Thymus (tissue), 11 donors: ENCODE measurements at regions not wholly inside any gene's neighbourhood (a gene's known extent, or its start where the extent isn't known, plus 50 kb on each side); places are given as distances from the start of the nearest gene placed in this dataset.

ENCODE experiments used
- DNase-seq, 9 donors: peaks; one replicate each; pipeline ENCODE4 v3.0.0-alpha.2; 2013; ENCODE audit warnings: low spot score in 9 of 9, low read depth in 6 of 9, missing footprints in 1 of 9
- H3K27ac ChIP-seq, 2 donors: one replicate each; pipeline ENCODE4 v1.5.1; 2013; ENCODE audit warnings: control low read depth in 1 of 2, low read depth in 1 of 2, low read length in 1 of 2, mild to moderate bottlenecking in 1 of 2, moderate library complexity in 1 of 2
- H3K27me3 ChIP-seq, 2 donors: one replicate each; pipeline ENCODE4 v1.5.1; 2013; ENCODE audit warnings: low read length in 1 of 2; ENCODE audit not compliant: control insufficient read depth in 2 of 2, insufficient read depth in 1 of 2
- H3K36me3 ChIP-seq, 2 donors: one replicate each; pipeline ENCODE4 v1.5.1; 2013; ENCODE audit warnings: low read length in 1 of 2, mild to moderate bottlenecking in 1 of 2, moderate library complexity in 1 of 2; ENCODE audit not compliant: control insufficient read depth in 2 of 2, insufficient read depth in 2 of 2
- H3K4me1 ChIP-seq, 2 donors: one replicate each; pipeline ENCODE4 v1.5.1; 2013; ENCODE audit warnings: low read length in 2 of 2; ENCODE audit not compliant: control insufficient read depth in 2 of 2, insufficient read depth in 2 of 2
- H3K4me3 ChIP-seq, 2 donors: one replicate each; pipeline ENCODE4 v1.5.1; 2013; ENCODE audit warnings: low read length in 2 of 2, control low read depth in 1 of 2, mild to moderate bottlenecking in 1 of 2
- H3K9me3 ChIP-seq, 2 donors: one replicate each; pipeline ENCODE4 v1.5.1; 2013; ENCODE audit warnings: low read length in 1 of 2, mild to moderate bottlenecking in 1 of 2; ENCODE audit not compliant: control insufficient read depth in 2 of 2, insufficient read depth in 1 of 2
- WGBS: extraction: QIAGEN DNeasy Blood & Tissue Kit; methylation state at CpG from one replicate; pipeline ENCODE4 v1.1.7; 2013; 5-methylcytosine and 5-hydroxymethylcytosine counted together
- donor health status: healthy.

GRCh38 chr11:29200791-29201562 is 815.9 kb downstream of the KCNA4 start:
- Histone ChIP-seq H3K4me3 (no peak overlapping the region), H3K36me3 (no peaks in the 10 kb centered on the region), H3K9me3 (no peaks in the 10 kb centered on the region), H3K4me1 (no peaks in the 10 kb centered on the region), H3K27ac (no peak overlapping the region), H3K27me3 (no peaks in the 10 kb centered on the region)
- 79% methylated on average over 11 of the region's 11 CpGs for WGBS
- no peak for DNase-seq

- Histone ChIP-seq H3K27me3 (no peaks in the 10 kb centered on the region), H3K36me3 (no peaks in the 10 kb centered on the region), H3K9me3 (no peaks in the 10 kb centered on the region), H3K27ac (no peak overlapping the region), H3K4me1 (no peaks in the 10 kb centered on the region), H3K4me3 (no peak overlapping the region)
- DNase-seq, result no peak
Observed at GRCh38 chr11:29190313-29190712, 826.5 kb downstream of the KCNA4 start.

- H3K9me3 ChIP-seq, result no peaks in the 10 kb centered on the region
- no peaks in the 10 kb centered on the region for H3K27me3 ChIP-seq
- no peak overlapping the region for H3K27ac ChIP-seq
- H3K4me1 ChIP-seq, result no peaks in the 10 kb centered on the region
- H3K36me3 ChIP-seq, result no peaks in the 10 kb centered on the region
- no peak overlapping the region for H3K4me3 ChIP-seq
- DNase-seq, result no peak
- 96% methylated on average over 1 of the region's 1 CpG for WGBS
Observed at GRCh38 chr11:29187215-29187614, 829.6 kb downstream of the KCNA4 start.

- no peak overlapping the region for H3K27ac ChIP-seq
- DNase-seq, result no peak
- no peaks in the 10 kb centered on the region for H3K4me1 ChIP-seq
- H3K27me3 ChIP-seq, result no peaks in the 10 kb centered on the region
- H3K36me3 ChIP-seq, result no peaks in the 10 kb centered on the region
- WGBS, result 91% methylated on average over 7 of the region's 7 CpGs
- no peaks in the 10 kb centered on the region for H3K9me3 ChIP-seq
- H3K4me3 ChIP-seq, result no peak overlapping the region
Observed at GRCh38 chr11:29184939-29185890, 831.6 kb downstream of the KCNA4 start.

- H3K27me3 ChIP-seq, result no peaks in the 10 kb centered on the region
- no peaks in the 10 kb centered on the region for H3K36me3 ChIP-seq
- 68% methylated on average over 1 of the region's 1 CpG for WGBS
- DNase-seq, result no peak
- H3K9me3 ChIP-seq, result no peaks in the 10 kb centered on the region
- no peaks in the 10 kb centered on the region for H3K4me1 ChIP-seq
- no peak overlapping the region for H3K4me3 ChIP-seq
- H3K27ac ChIP-seq, result no peak overlapping the region
Observed at GRCh38 chr11:29183301-29183700, 833.5 kb downstream of the KCNA4 start.

GRCh38 chr11:29173660-29174062 is 843.2 kb downstream of the KCNA4 start:
- H3K27me3 ChIP-seq, result no peaks in the 10 kb centered on the region
- H3K4me1 ChIP-seq, result no peaks in the 10 kb centered on the region
- H3K27ac ChIP-seq, result no peak overlapping the region
- H3K9me3 ChIP-seq, result no peaks in the 10 kb centered on the region
- H3K4me3 ChIP-seq, result no peak overlapping the region
- WGBS, result 48% methylated on average over 1 of the region's 1 CpG
- H3K36me3 ChIP-seq, result no peaks in the 10 kb centered on the region
- DNase-seq, result no peak

GRCh38 chr11:29171360-29171950 is 845.4 kb downstream of the KCNA4 start:
- Histone ChIP-seq H3K4me1 (no peaks in the 10 kb centered on the region), H3K27ac (no peak overlapping the region), H3K27me3 (no peaks in the 10 kb centered on the region), H3K9me3 (no peaks in the 10 kb centered on the region), H3K4me3 (no peak overlapping the region), H3K36me3 (no peaks in the 10 kb centered on the region)
- no peak for DNase-seq
- WGBS, result 88% methylated on average over 1 of the region's 1 CpG

GRCh38 chr11:29166306-29166705 is 850.5 kb downstream of the KCNA4 start:
- no peak overlapping the region for H3K4me3 ChIP-seq
- no peaks in the 10 kb centered on the region for H3K9me3 ChIP-seq
- no peaks in the 10 kb centered on the region for H3K4me1 ChIP-seq
- H3K27ac ChIP-seq, result no peak overlapping the region
- H3K27me3 ChIP-seq, result no peaks in the 10 kb centered on the region
- 92% methylated on average over 1 of the region's 1 CpG for WGBS
- DNase-seq, result no peak
- H3K36me3 ChIP-seq, result no peaks in the 10 kb centered on the region

- 93% methylated on average over 2 of the region's 2 CpGs for WGBS
Observed at GRCh38 chr11:29163231-29163630, 853.6 kb downstream of the KCNA4 start.

More at GRCh38 chr11:29163231-29163630, 853.6 kb downstream of the KCNA4 start:
- Histone ChIP-seq H3K27me3 (no peaks in the 10 kb centered on the region), H3K9me3 (no peaks in the 10 kb centered on the region), H3K27ac (no peak overlapping the region), H3K4me1 (no peaks in the 10 kb centered on the region), H3K4me3 (no peak overlapping the region), H3K36me3 (no peaks in the 10 kb centered on the region)
- no peak for DNase-seq
